NCI-H2081 (cell line): ENCODE measurements at regions not wholly inside any gene's neighbourhood (a gene's known extent, or its start where the extent isn't known, plus 50 kb on each side); places are given as distances from the start of the nearest gene placed in this dataset.

Experiments
- DNase-seq, 2 experiments: peaks; one replicate each; lab custom pipeline; 2025; lab: John Stamatoyannopoulos, UW

GRCh38 chr6:126907312-126907711 is 211.2 kb upstream of the RSPO3 start:
- no peak for DNase-seq

- no peak for DNase-seq
Observed at GRCh38 chr6:126907996-126908395, 210.5 kb upstream of the RSPO3 start.

GRCh38 chr6:126909493-126909892 is 209.0 kb upstream of the RSPO3 start:
- DNase-seq: no peak

GRCh38 chr6:126913651-126914050 is 204.8 kb upstream of the RSPO3 start:
- DNase-seq: no peak

GRCh38 chr6:126914172-126914571 is 204.3 kb upstream of the RSPO3 start:
- DNase-seq: no peak

- DNase-seq: no peak
Observed at GRCh38 chr6:126914801-126915200, 203.7 kb upstream of the RSPO3 start.

GRCh38 chr6:126919947-126920346 is 198.5 kb upstream of the RSPO3 start:
- no peak for DNase-seq

- DNase-seq: no peak
Observed at GRCh38 chr6:126923807-126924206, 194.7 kb upstream of the RSPO3 start.

- DNase-seq: no peak
Observed at GRCh38 chr6:126926926-126927325, 191.5 kb upstream of the RSPO3 start.

GRCh38 chr6:126927841-126928240 is 190.6 kb upstream of the RSPO3 start:
- DNase-seq: no peak

- DNase-seq: no peak
Observed at GRCh38 chr6:126937426-126937825, 181.0 kb upstream of the RSPO3 start.

- DNase-seq: no peak
Observed at GRCh38 chr6:126939784-126940183, 178.7 kb upstream of the RSPO3 start.

GRCh38 chr6:126941751-126942150 is 176.7 kb upstream of the RSPO3 start:
- DNase-seq: no peak

- no peak for DNase-seq
Observed at GRCh38 chr6:126944512-126944911, 174.0 kb upstream of the RSPO3 start.

- DNase-seq: no peak
Observed at GRCh38 chr6:126945150-126945685, 173.3 kb upstream of the RSPO3 start.

GRCh38 chr6:126945812-126946360 is 172.6 kb upstream of the RSPO3 start:
- no peak for DNase-seq

GRCh38 chr6:126947070-126947469 is 171.4 kb upstream of the RSPO3 start:
- DNase-seq: no peak

- no peak for DNase-seq
Observed at GRCh38 chr6:126949786-126950185, 168.7 kb upstream of the RSPO3 start.

GRCh38 chr6:126955621-126956020 is 162.8 kb upstream of the RSPO3 start:
- DNase-seq: no peak

GRCh38 chr6:126957721-126958120 is 160.8 kb upstream of the RSPO3 start:
- no peak for DNase-seq

GRCh38 chr6:126959765-126960164 is 158.7 kb upstream of the RSPO3 start:
- DNase-seq: no peak

GRCh38 chr6:126963077-126963809 is 155.2 kb upstream of the RSPO3 start:
- peak; percentile 7 to 28 for DNase-seq

- DNase-seq: no peak
Observed at GRCh38 chr6:126967296-126968005, 151.0 kb upstream of the RSPO3 start.
